HFF-Myc (cell line): ENCODE measurements at regions not wholly inside any gene's neighbourhood (a gene's known extent, or its start where the extent isn't known, plus 50 kb on each side); places are given as distances from the start of the nearest gene placed in this dataset.

ENCODE experiments used
- DNase-seq: peaks from one replicate; pipeline ENCODE4 v3.0.0-alpha.2; 2011; ENCODE audit warnings: low read depth; ENCODE audit errors: extremely low read depth
- H3K4me3 ChIP-seq: replicated peaks from 2 replicates; pipeline ENCODE4 v1.5.1; 2011; ENCODE audit warnings: low read depth, mild to moderate bottlenecking, control low read depth, low read length
- CTCF ChIP-seq: IDR thresholded peaks from 2 replicates; pipeline ENCODE4 v1.5.1; 2012; ENCODE audit warnings: mild to moderate bottlenecking, low read depth, low read length, control low read depth; ENCODE audit errors: missing control alignments

- no peak for DNase-seq
- no peak for TF ChIP-seq CTCF
These were observed 53.7 kb upstream of the PLXNC1 start for GRCh38 chr12:94094700-94095099.

GRCh38 chr12:94095618-94096017 lies 52.8 kb upstream of the PLXNC1 start:
- TF ChIP-seq CTCF: no peak
- no peak for DNase-seq

More at GRCh38 chr12:94094700-94095099, 53.7 kb upstream of the PLXNC1 start:
- no peak overlapping the region for H3K4me3 ChIP-seq

DNA sequence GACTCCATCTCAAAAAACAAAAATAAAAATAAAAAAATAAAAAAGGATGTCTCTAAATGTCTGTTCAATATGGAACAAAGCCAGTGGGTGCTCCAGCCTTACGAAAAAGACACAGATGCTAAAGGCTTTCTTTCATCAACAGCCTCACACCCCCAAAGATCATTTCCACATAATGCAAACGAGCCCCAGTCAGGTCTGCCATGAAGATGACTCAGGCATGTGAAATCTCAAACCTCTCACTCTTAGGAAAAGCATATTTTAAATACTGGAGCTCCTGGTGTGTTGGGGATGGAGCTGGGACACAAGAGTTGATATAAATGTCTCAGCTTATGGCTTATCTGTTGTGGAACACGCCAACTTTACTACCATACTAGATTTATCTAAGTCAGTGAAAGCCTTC lies 49.9 kb upstream of the PLXNC1 start:
- no peak overlapping the region for H3K4me3 ChIP-seq

More at GRCh38 chr12:94095618-94096017, 52.8 kb upstream of the PLXNC1 start:
- no peak overlapping the region for H3K4me3 ChIP-seq

More for the DNA sequence above, 49.9 kb upstream of the PLXNC1 start:
- TF ChIP-seq CTCF: no peak
- DNase-seq: no peak
